B cell (primary cell): ENCODE measurements at regions not wholly inside any gene's neighbourhood (a gene's known extent, or its start where the extent isn't known, plus 50 kb on each side); places are given as distances from the start of the nearest gene placed in this dataset.
"Not testable (repeated sequence)": the region's sequence is repeated elsewhere in the genome, so short reads cannot be mapped to it uniquely, and the experiment has no call there.

Experiments used
- ATAC-seq: fragments of 200-7000 bp; cut with Tn5 transposase; one replicate; pipeline ENCODE4 v1.10.0; 2021; ENCODE audit warnings: low read depth, mild to moderate bottlenecking, moderate number of reproducible peaks, moderate library complexity
- CTCF ChIA-PET: fragments of 350-600 bp; sonication (Branson Sonifier 250); formaldehyde crosslinking; loops from one replicate; lab custom pipeline; 2021; ENCODE audit warnings: antibody characterized with exemption, inconsistent platforms; lab: Charles Lee
- POLR2A ChIA-PET: fragments of 350-600 bp; sonication (Branson Sonifier 250); formaldehyde crosslinking; loops from one replicate; lab custom pipeline; 2021; ENCODE audit warnings: antibody characterized with exemption; lab: Charles Lee
- DNase-seq: peaks from one replicate; pipeline ENCODE4 v3.0.0; 2013
- H2AFZ ChIP-seq: 2 replicates; pipeline ENCODE4 v1.6.1; 2012; ENCODE audit warnings: mild to moderate bottlenecking, low read depth, low read length; ENCODE audit not compliant: insufficient read depth, poor library complexity, severe bottlenecking
- H3K27ac ChIP-seq, 2 donors: 1 replicate in 1 of 2; 2 replicates in 1 of 2; pipeline ENCODE4 v1.5.1; 2012 to 2013; ENCODE audit warnings: low read length in 2 of 2, mild to moderate bottlenecking in 2 of 2, moderate library complexity in 1 of 2
- H3K27me3 ChIP-seq, 4 experiments: fragments of 200-600 bp in 1 of 4; sonication (generic) in 1 of 4; replicated peaks in 1 of 4; 1 replicate in 2 of 4; 2 replicates in 2 of 4; pipeline versions ENCODE4 v1.6.1 to v1.7.0; 2013 to 2016; ENCODE audit warnings: low read length in 3 of 4, mild to moderate bottlenecking in 2 of 4, mixed read lengths in 1 of 4, moderate library complexity in 1 of 4; ENCODE audit not compliant: insufficient read depth in 4 of 4, control insufficient read depth in 3 of 4; ENCODE audit errors: control extremely low read depth in 1 of 4
- H3K36me3 ChIP-seq, 2 experiments: replicated peaks in 1 of 2; 1 replicate in 1 of 2; 2 replicates in 1 of 2; pipeline versions ENCODE4 v1.6.1 to v1.7.1; 2013; ENCODE audit warnings: low read length in 1 of 2; ENCODE audit not compliant: insufficient read depth in 2 of 2, control insufficient read depth in 1 of 2; ENCODE audit errors: control extremely low read depth in 1 of 2, extremely low read depth in 1 of 2
- H3K4me1 ChIP-seq, 2 donors: fragments of 200-600 bp in 1 of 2; sonication (generic) in 1 of 2; 1 replicate in 1 of 2; 2 replicates in 1 of 2; pipeline versions ENCODE4 v1.5.1 to v1.6.1; 2013 to 2017; ENCODE audit warnings: low read length in 2 of 2; ENCODE audit not compliant: control insufficient read depth in 2 of 2, insufficient read depth in 2 of 2
- H3K4me2 ChIP-seq: replicated peaks from 2 replicates; pipeline ENCODE3; 2012; ENCODE audit warnings: mild to moderate bottlenecking, low read depth, low read length; ENCODE audit not compliant: poor library complexity, severe bottlenecking
- H3K4me3 ChIP-seq, 5 experiments: fragments of 200-600 bp in 1 of 5; sonication (generic) in 1 of 5; 1 replicate in 3 of 5; 2 replicates in 2 of 5; pipeline versions ENCODE4 v1.5.1 to v1.7.0; 2011 to 2016; ENCODE audit warnings: low read length in 4 of 5, mild to moderate bottlenecking in 4 of 5, low read depth in 2 of 5, control low read depth in 1 of 5, moderate library complexity in 1 of 5; ENCODE audit not compliant: insufficient read depth in 1 of 5; ENCODE audit errors: control extremely low read depth in 1 of 5, extremely low read depth in 1 of 5
- H3K79me2 ChIP-seq: fragments of 200-600 bp; sonication (generic); one replicate; pipeline ENCODE4 v1.6.0; 2016; ENCODE audit warnings: low read length; ENCODE audit not compliant: control insufficient read depth, insufficient read depth
- H3K9ac ChIP-seq: fragments of 200-600 bp; sonication (generic); 2 replicates; pipeline ENCODE4 v1.6.1; 2017; ENCODE audit warnings: mild to moderate bottlenecking, low read length, moderate library complexity
- H3K9me3 ChIP-seq, 3 donors: one replicate each; pipeline versions ENCODE4 v1.6.1 to v1.7.1; 2013; ENCODE audit warnings: low read length in 2 of 3; ENCODE audit not compliant: control insufficient read depth in 2 of 3, insufficient read depth in 1 of 3; ENCODE audit errors: control extremely low read depth in 1 of 3
- H4K20me1 ChIP-seq: 2 replicates; pipeline ENCODE4 v1.6.0; 2012; ENCODE audit warnings: mild to moderate bottlenecking, low read length; ENCODE audit not compliant: insufficient read depth, control insufficient read depth, poor library complexity, severe bottlenecking
- H3K27ac Mint-ChIP-seq: one replicate; pipeline ENCODE4 v1.8.0; 2021; ENCODE audit warnings: mixed read lengths
- H3K27me3 Mint-ChIP-seq: one replicate; pipeline ENCODE4 v1.8.0; 2021; ENCODE audit warnings: mixed read lengths
- H3K4me1 Mint-ChIP-seq: one replicate; pipeline ENCODE4 v1.8.0; 2021; ENCODE audit warnings: mixed read lengths
- H3K4me3 Mint-ChIP-seq: one replicate; pipeline ENCODE4 v1.8.0; 2021; ENCODE audit warnings: mixed read lengths
- H3K9me3 Mint-ChIP-seq: one replicate; pipeline ENCODE4 v1.8.0; 2022; ENCODE audit warnings: mixed read lengths; ENCODE audit not compliant: insufficient read depth
- WGBS: methylation state at CpG from one replicate; pipeline ENCODE4 v1.1.5; 2013; ENCODE audit warnings: missing lambda C conversion rate; ENCODE audit not compliant: insufficient coverage; 5-methylcytosine and 5-hydroxymethylcytosine counted together
- intact Hi-C: fragments of 100-400 bp; cut with micrococcal nuclease; formaldehyde crosslinking; loops from one replicate; pipeline ENCODE4 v1.10.0; 2022

DNA sequence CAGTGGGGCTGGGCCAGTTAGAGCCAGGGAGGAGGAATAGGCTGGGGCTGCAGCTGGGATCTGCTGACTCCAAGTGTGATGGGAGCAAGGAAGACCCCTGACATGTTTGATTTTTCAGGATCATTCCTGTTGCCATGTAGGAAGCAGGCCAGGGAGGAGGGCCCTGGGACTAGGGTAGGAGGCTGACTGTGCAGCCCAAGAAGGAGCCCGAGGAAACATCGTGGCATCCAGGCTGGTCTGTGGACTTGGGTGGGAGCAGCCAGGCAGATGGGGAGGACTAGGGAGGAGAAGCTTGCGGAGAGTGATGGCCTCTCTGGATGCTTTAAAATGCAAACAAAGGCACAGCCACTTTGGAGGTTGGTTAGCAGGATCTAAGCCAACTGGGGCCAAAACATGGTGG, 311.4 kb upstream of the WSB1 start:
- CTCF ChIA-PET, H3K4me2 ChIP-seq: not testable (repeated sequence)

GRCh38 chr17:26987851-26988250, 306.1 kb upstream of the WSB1 start:
- peaks cover 0 to 11% (median 0%) of the 10 kb centered on the region in 3 donors for H3K9me3 ChIP-seq
- H3K79me2 ChIP-seq, H3K27ac Mint-ChIP-seq, H3K4me2 ChIP-seq, H3K36me3 ChIP-seq, H3K27me3 ChIP-seq, H3K4me1 ChIP-seq, CTCF ChIA-PET, H2AFZ ChIP-seq, H3K4me3 ChIP-seq, ATAC-seq, H3K27me3 Mint-ChIP-seq, H3K4me3 Mint-ChIP-seq, H3K9me3 Mint-ChIP-seq, POLR2A ChIA-PET, H3K27ac ChIP-seq, DNase-seq, H3K9ac ChIP-seq, H3K4me1 Mint-ChIP-seq, H4K20me1 ChIP-seq, intact Hi-C loops: not testable (repeated sequence)
- 14% methylated on average over 1 of the region's 3 CpGs for WGBS

More for the DNA sequence above, 311.4 kb upstream of the WSB1 start:
- H3K4me1 ChIP-seq, H3K9me3 Mint-ChIP-seq, H2AFZ ChIP-seq, intact Hi-C loops, DNase-seq, H3K9ac ChIP-seq, H3K4me3 ChIP-seq, H3K27ac ChIP-seq, H3K27me3 Mint-ChIP-seq, H3K27ac Mint-ChIP-seq, H3K27me3 ChIP-seq, H3K79me2 ChIP-seq, ATAC-seq, H3K4me3 Mint-ChIP-seq, H4K20me1 ChIP-seq, H3K4me1 Mint-ChIP-seq, H3K36me3 ChIP-seq, POLR2A ChIA-PET: not testable (repeated sequence)
- 71% methylated on average over 2 of the region's 3 CpGs for WGBS
- H3K9me3 ChIP-seq, result peaks cover 0 to 13% (median 0%) of the 10 kb centered on the region in 3 donors

- H3K4me1 ChIP-seq, H4K20me1 ChIP-seq, H3K9me3 Mint-ChIP-seq, H3K36me3 ChIP-seq, H3K4me3 Mint-ChIP-seq, POLR2A ChIA-PET, H3K27me3 ChIP-seq, H3K79me2 ChIP-seq, DNase-seq, intact Hi-C loops, H3K4me3 ChIP-seq, CTCF ChIA-PET, H2AFZ ChIP-seq, H3K9me3 ChIP-seq, ATAC-seq, H3K4me1 Mint-ChIP-seq, H3K27ac Mint-ChIP-seq, H3K4me2 ChIP-seq, H3K27me3 Mint-ChIP-seq, H3K9ac ChIP-seq, H3K27ac ChIP-seq: not testable (repeated sequence)
- WGBS, result 84% methylated on average over 3 of the region's 6 CpGs
Measured at GRCh38 chr17:26994648-26995047, 299.3 kb upstream of the WSB1 start.

- H3K4me3 ChIP-seq, H3K4me2 ChIP-seq, intact Hi-C loops, H3K27me3 Mint-ChIP-seq, H3K9me3 ChIP-seq, H2AFZ ChIP-seq, ATAC-seq, H3K4me1 ChIP-seq, H3K36me3 ChIP-seq, H3K79me2 ChIP-seq, CTCF ChIA-PET, POLR2A ChIA-PET, H3K4me3 Mint-ChIP-seq, DNase-seq, H3K9ac ChIP-seq, H3K4me1 Mint-ChIP-seq, H3K27ac Mint-ChIP-seq, H4K20me1 ChIP-seq, H3K27ac ChIP-seq, H3K27me3 ChIP-seq, H3K9me3 Mint-ChIP-seq: not testable (repeated sequence)
- WGBS, result 61% methylated on average over 2 of the region's 7 CpGs
Measured at GRCh38 chr17:26996146-26996916, 297.6 kb upstream of the WSB1 start.
